ENCODE measurements at regions not wholly inside any gene's neighbourhood (a gene's known extent, or its start where the extent isn't known, plus 50 kb on each side); places are given as distances from the start of the nearest gene placed in this dataset.

GRCh38 chr7:98514211-98515031 is 102.7 kb upstream of the NPTX2 start:
- no peaks in the 10 kb centered on the region for H3K4me1 ChIP-seq
- H3K9me3 ChIP-seq: no peaks in the 10 kb centered on the region
- TF ChIP-seq POLR2A (IDR thresholded peaks at IDR 0.05): no peak
- no peak for TF ChIP-seq CTCF (IDR thresholded peaks at IDR 0.05 in 8 of 11, conservative IDR thresholded peaks at IDR 0.05 in 3 of 11)
- no peak for TF ChIP-seq POLR2AphosphoS5 (IDR thresholded peaks at IDR 0.05)
- H3K36me3 ChIP-seq: no peaks in the 10 kb centered on the region
- H3K27me3 ChIP-seq (replicated peaks in 1 of 7): peaks cover 0 to 13% (median 0%) of the 10 kb centered on the region in 7 donors
- DNase-seq: peak; percentile 54
- intact Hi-C loops (cut with DNase I; ENCODE audit: low total_unique reads): no loop called here
- no peak overlapping the region for H3K27ac ChIP-seq
- WGBS, 5 donors: 66 to 79% (median 72%) methylated on average over 16 of the region's 16 CpGs
- H3K4me3 ChIP-seq: no peak overlapping the region

DNA sequence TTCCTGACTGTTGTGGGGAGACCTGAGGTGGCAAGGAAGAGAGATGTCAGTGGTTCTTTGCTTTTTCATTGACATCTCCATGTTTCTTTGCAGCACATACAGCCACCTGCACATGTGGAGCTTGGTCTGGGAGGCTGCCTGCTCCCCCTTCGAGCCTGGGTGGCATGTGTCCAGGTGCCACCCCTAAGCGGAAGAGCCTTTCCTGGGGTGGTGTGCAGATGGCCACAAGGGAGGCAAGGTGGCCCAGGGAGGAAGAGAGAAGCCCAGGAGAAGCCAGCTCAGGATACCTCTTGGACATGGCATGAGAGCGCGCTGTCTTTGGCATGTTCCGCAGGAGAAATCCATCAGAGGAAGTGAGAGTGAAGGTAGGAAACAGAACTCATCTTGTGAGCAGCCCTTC is 105.9 kb upstream of the NPTX2 start:
- Histone ChIP-seq H3K27ac (no peak overlapping the region), H3K36me3 (no peaks in the 10 kb centered on the region), H3K27me3 (replicated peaks in 1 of 7) (peaks cover 0 to 17% (median 0%) of the 10 kb centered on the region in 7 donors), H3K4me3 (no peak overlapping the region), H3K4me1 (no peaks in the 10 kb centered on the region), H3K9me3 (peaks cover 0 to 6% (median 2%) of the 10 kb centered on the region in 8 donors)
- WGBS, 5 donors: 80 to 93% (median 91%) methylated on average over 5 of the region's 5 CpGs
- intact Hi-C loops (cut with DNase I; ENCODE audit: low total_unique reads): no loop called here
- TF ChIP-seq POLR2AphosphoS5 (IDR thresholded peaks at IDR 0.05): no peak
- no peak for DNase-seq

DNA sequence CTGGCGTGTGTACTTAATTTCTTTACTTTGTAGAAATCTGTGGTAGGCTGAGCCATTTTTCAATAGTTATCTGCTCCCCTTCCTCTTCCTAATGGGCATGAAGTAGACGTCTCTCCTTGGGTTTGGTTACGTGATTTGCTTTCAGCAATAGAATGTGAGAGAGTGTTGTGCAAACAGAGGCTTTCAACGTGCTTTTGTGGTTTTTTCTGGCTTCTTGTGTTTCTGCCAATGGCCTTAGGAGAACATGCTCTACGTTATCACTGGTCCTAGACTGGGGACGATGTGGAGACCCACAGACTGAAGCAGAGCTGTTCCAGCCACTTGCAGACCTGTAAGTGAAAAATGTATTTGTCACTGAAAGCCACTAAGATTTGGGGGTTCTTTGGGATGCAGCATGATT is 107.2 kb upstream of the NPTX2 start:
- DNase-seq: no peak
- 51 to 75% (median 58%) methylated on average over 6 of the region's 6 CpGs for WGBS, 5 donors
- no peak overlapping the region for H3K27ac ChIP-seq
- H3K4me1 ChIP-seq: no peaks in the 10 kb centered on the region
- no peaks in the 10 kb centered on the region for H3K36me3 ChIP-seq
- peaks cover 0 to 17% (median 0%) of the 10 kb centered on the region in 7 donors for H3K27me3 ChIP-seq (replicated peaks in 1 of 7)
- no peak overlapping the region for H3K4me3 ChIP-seq
- H3K9me3 ChIP-seq: peaks cover 0 to 6% (median 2%) of the 10 kb centered on the region in 8 donors
- no peak for TF ChIP-seq CTCF (IDR thresholded peaks at IDR 0.05 in 8 of 11, conservative IDR thresholded peaks at IDR 0.05 in 3 of 11)
- no peak for TF ChIP-seq POLR2AphosphoS5 (IDR thresholded peaks at IDR 0.05)
- no peak for TF ChIP-seq POLR2A (IDR thresholded peaks at IDR 0.05)
- intact Hi-C loops (cut with DNase I; ENCODE audit: low total_unique reads): no loop called here

- WGBS, 5 donors: 78 to 90% (median 84%) methylated on average over 2 of the region's 2 CpGs
Measured at GRCh38 chr7:98506471-98506870, 105.6 kb upstream of the BAIAP2L1 start.

GRCh38 chr7:98500764-98501163 is 99.9 kb upstream of the BAIAP2L1 start:
- no peaks in the 10 kb centered on the region for H3K4me1 ChIP-seq
- 62 to 69% (median 65%) methylated on average over 6 of the region's 6 CpGs for WGBS, 5 donors
- no peak overlapping the region for H3K27ac ChIP-seq
- no peak overlapping the region for H3K4me3 ChIP-seq
- DNase-seq: no peak
- intact Hi-C loops (cut with DNase I; ENCODE audit: low total_unique reads): no loop called here
- TF ChIP-seq CTCF (IDR thresholded peaks at IDR 0.05 in 8 of 11, conservative IDR thresholded peaks at IDR 0.05 in 3 of 11) (no peak), POLR2A (IDR thresholded peaks at IDR 0.05) (no peak), POLR2AphosphoS5 (IDR thresholded peaks at IDR 0.05) (no peak)
- peaks cover 0 to 50% (median 33%) of the 10 kb centered on the region in 8 donors for H3K9me3 ChIP-seq
- no peaks in the 10 kb centered on the region for H3K36me3 ChIP-seq
- H3K27me3 ChIP-seq (replicated peaks in 1 of 7): peaks cover 0 to 24% (median 0%) of the 10 kb centered on the region in 7 donors

More at GRCh38 chr7:98506471-98506870, 105.6 kb upstream of the BAIAP2L1 start:
- H3K27ac ChIP-seq: no peak overlapping the region
- no peak for TF ChIP-seq POLR2A (IDR thresholded peaks at IDR 0.05)
- peaks cover 0 to 32% (median 0%) of the 10 kb centered on the region in 7 donors for H3K27me3 ChIP-seq (replicated peaks in 1 of 7)
- H3K4me3 ChIP-seq: no peak overlapping the region
- no peaks in the 10 kb centered on the region for H3K36me3 ChIP-seq
- no peak for DNase-seq
- intact Hi-C loops (cut with DNase I; ENCODE audit: low total_unique reads): no loop called here
- H3K9me3 ChIP-seq: peaks cover 0 to 6% (median 2%) of the 10 kb centered on the region in 8 donors
- H3K4me1 ChIP-seq: no peaks in the 10 kb centered on the region

All from spleen (tissue), 11 donors.